ENCODE measurements at regions not wholly inside any gene's neighbourhood (a gene's known extent, or its start where the extent isn't known, plus 50 kb on each side); places are given as distances from the start of the nearest gene placed in this dataset.
"Not testable (repeated sequence)": the region's sequence is repeated elsewhere in the genome, so short reads cannot be mapped to it uniquely, and the experiment has no call there.

DNA sequence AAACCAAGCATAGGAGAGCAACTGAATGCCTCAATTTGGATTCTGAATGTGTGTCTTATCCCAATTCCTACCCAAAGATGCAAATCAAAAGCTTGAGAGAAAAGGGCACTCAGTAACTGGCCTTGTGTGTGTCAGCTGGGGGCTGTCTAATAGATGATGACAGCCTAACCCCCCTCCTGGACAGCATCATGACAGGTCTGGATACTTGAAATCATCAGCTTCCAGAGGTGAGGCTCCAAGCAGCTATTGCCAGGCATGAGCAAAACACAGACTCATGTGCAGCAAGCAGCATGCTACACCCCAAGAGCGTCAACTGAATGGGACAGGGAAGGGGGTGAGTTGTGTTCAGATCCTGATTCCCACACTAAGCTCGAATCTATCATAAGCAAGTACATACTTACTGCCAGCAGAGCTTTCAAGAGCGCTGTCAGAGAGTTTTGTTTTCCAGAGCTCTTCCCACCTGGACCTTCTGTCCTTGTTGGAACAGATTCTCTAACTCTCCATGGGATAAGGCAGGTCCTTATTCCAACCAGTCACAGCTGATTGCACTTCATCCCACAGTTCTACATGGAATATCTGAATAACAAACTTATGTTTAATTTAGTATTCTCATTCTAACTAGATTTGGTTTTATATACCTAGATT lies 467.5 kb downstream of the DTWD2 start:
- Histone ChIP-seq H3K36me3 (no peaks in the 10 kb centered on the region), H3K27me3 (no peaks in the 10 kb centered on the region), H3K4me1 (no peaks in the 10 kb centered on the region), H3K27ac (no peak overlapping the region), H3K9me3 (no peaks in the 10 kb centered on the region), H3K4me3 (no peak overlapping the region)
- DNase-seq = no peak
- TF ChIP-seq, protein P1, sequence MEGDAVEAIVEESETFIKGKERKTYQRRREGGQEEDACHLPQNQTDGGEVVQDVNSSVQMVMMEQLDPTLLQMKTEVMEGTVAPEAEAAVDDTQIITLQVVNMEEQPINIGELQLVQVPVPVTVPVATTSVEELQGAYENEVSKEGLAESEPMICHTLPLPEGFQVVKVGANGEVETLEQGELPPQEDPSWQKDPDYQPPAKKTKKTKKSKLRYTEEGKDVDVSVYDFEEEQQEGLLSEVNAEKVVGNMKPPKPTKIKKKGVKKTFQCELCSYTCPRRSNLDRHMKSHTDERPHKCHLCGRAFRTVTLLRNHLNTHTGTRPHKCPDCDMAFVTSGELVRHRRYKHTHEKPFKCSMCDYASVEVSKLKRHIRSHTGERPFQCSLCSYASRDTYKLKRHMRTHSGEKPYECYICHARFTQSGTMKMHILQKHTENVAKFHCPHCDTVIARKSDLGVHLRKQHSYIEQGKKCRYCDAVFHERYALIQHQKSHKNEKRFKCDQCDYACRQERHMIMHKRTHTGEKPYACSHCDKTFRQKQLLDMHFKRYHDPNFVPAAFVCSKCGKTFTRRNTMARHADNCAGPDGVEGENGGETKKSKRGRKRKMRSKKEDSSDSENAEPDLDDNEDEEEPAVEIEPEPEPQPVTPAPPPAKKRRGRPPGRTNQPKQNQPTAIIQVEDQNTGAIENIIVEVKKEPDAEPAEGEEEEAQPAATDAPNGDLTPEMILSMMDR (IDR thresholded peaks at IDR 0.05) = no peak
- no peak for TF ChIP-seq POLR2A (IDR thresholded peaks at IDR 0.05)

DNA sequence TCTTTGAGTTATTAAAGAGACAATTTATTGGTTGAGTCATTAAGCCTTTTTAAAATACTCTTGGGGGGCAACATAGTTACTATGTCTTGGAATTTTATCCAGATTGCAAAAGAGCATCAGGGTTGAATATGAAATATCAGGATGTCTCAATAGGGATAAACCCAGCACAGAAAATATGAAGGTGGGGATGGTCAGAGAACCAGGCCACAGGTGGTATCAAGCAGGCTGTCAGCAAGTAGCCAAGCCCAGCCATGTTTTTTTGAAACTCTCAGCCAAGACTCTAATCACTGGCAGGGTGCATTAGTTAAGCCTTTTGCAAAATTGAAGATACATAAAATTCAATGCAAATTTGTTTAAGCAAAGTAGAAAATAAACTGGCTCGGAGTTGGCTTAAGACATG lies 468.9 kb downstream of the DTWD2 start:
- Histone ChIP-seq H3K36me3 (no peaks in the 10 kb centered on the region), H3K9me3 (no peaks in the 10 kb centered on the region), H3K27ac (no peak overlapping the region), H3K4me1 (no peaks in the 10 kb centered on the region), H3K27me3 (no peaks in the 10 kb centered on the region), H3K4me3 (no peak overlapping the region)
- no peak for TF ChIP-seq POLR2A (IDR thresholded peaks at IDR 0.05)
- TF ChIP-seq, protein P1 (IDR thresholded peaks at IDR 0.05) = no peak
- DNase-seq = no peak

DNA sequence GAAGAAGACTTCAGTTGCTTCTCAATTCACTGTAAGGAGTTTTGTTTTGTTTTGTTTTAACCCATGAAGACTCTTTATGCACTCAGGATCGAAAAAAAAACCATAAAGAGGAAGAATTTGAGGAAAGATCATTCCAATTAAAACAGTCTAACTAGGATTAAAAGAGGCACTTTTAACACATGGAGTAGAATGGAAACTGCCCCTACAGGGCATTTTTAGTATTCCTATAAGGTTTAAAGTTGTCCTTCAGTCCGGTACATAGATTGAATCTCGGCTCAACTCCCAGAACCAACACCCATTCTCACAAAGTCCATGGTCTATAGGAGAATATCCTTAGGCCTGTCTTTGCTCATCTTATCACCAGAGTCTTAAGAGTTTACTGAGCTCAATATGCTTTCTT lies 469.6 kb downstream of the DTWD2 start:
- no peaks in the 10 kb centered on the region for H3K36me3 ChIP-seq
- H3K27ac ChIP-seq = no peak overlapping the region
- DNase-seq = no peak
- H3K4me1 ChIP-seq = no peaks in the 10 kb centered on the region
- H3K9me3 ChIP-seq = no peaks in the 10 kb centered on the region
- TF ChIP-seq, protein P1 (IDR thresholded peaks at IDR 0.05) = no peak
- TF ChIP-seq POLR2A (IDR thresholded peaks at IDR 0.05) = no peak
- H3K27me3 ChIP-seq = no peaks in the 10 kb centered on the region
- H3K4me3 ChIP-seq = no peak overlapping the region

DNA sequence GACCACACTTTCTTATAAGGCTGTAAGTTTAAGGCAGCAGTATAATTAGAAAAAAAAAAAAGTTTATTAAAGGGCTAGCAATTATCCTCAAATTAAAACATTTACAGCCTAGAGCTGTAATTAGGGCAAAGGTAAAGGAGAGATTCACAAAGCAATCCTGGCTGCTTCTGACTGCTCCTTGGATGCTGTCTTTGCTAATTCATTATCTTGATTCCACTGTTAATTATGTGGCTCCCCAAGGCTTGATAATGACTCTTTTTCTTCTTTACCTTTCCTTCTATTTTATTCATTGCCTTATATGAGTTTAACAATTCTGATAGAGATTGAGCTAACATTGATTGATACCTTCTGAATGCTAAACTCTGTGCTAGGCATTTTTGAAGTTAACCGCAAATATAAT lies 476.5 kb downstream of the DTWD2 start:
- Histone ChIP-seq H3K4me3 (no peak overlapping the region), H3K9me3 (no peaks in the 10 kb centered on the region), H3K36me3 (no peaks in the 10 kb centered on the region), H3K4me1 (no peaks in the 10 kb centered on the region), H3K27me3 (no peaks in the 10 kb centered on the region), H3K27ac (no peak overlapping the region)
- DNase-seq = no peak
- no peak for TF ChIP-seq POLR2A (IDR thresholded peaks at IDR 0.05)
- TF ChIP-seq, protein P1 (IDR thresholded peaks at IDR 0.05) = no peak

DNA sequence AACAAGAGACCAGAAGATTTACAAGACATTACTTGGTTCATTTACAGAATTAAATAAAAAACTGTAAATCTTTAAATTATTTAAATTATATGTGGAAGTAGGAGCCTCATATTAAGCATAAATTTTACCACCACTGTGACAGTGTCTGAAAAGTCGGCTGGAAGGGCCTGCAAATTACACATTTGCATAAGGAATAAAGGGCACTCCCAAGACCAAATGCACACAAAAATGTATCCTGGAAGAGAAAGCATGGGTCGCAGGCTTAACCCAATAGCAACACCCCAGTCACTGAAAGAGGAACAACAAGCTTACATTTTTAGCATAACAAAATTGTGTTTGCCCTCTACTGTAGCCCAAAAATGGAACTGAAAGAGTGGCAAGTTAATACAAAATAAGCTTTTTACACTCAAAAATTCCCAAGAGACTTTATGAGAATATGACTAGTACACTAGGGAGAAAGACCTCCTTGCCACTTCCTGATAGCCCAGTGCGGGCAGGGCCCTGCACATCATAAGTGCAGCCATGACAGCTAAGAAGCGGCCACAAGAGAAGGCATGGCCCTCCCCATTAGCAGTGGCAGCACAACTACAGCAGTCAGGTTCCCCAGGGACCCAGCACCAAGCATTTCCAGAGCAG lies 482.0 kb downstream of the DTWD2 start:
- no peaks in the 10 kb centered on the region for H3K9me3 ChIP-seq
- no peak overlapping the region for H3K27ac ChIP-seq
- H3K36me3 ChIP-seq = no peaks in the 10 kb centered on the region
- TF ChIP-seq, protein P1 (IDR thresholded peaks at IDR 0.05) = no peak
- TF ChIP-seq POLR2A (IDR thresholded peaks at IDR 0.05) = no peak
- H3K4me1 ChIP-seq = no peaks in the 10 kb centered on the region
- H3K27me3 ChIP-seq = no peaks in the 10 kb centered on the region
- no peak overlapping the region for H3K4me3 ChIP-seq
- no peak for DNase-seq

DNA sequence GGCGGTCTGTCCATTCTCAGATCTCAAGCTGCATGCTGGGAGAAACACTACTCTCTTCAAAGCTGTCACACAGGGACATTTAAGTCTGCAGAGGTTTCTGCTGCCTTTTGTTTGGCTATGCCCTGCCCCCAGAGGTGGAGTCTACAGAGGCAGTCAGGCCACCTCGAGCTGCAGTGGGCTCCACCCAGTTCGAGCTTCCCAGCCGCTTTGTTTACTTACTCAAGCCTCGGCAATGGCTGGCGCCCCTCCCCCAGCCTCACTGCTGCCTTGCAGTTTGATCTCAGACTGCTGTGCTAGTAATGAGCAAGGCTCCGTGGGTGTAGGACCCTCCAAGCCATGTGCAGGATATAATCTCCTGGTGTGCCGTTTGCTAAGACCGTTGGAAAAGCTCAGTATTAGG lies 486.1 kb downstream of the DTWD2 start:
- H3K4me3 ChIP-seq, H3K27me3 ChIP-seq, H3K27ac ChIP-seq, H3K4me1 ChIP-seq, H3K36me3 ChIP-seq, DNase-seq, H3K9me3 ChIP-seq: not testable (repeated sequence)

All from Peyer's patch (tissue), 4 donors.